Erythroblast (primary cell): ENCODE measurements at regions not wholly inside any gene's neighbourhood (a gene's known extent, or its start where the extent isn't known, plus 50 kb on each side); places are given as distances from the start of the nearest gene placed in this dataset.
"Not testable (repeated sequence)": the region's sequence is repeated elsewhere in the genome, so short reads cannot be mapped to it uniquely, and the experiment has no call there.

ENCODE experiments used
- DNase-seq, 2 experiments: peaks; one replicate each; lab custom pipeline; 2025; lab: John Stamatoyannopoulos, UW
- GATA1 ChIP-seq: IDR thresholded peaks from 2 replicates; pipeline ENCODE4 v1.6.1; 2011; ENCODE audit warnings: low read depth, mild to moderate bottlenecking, control low read depth, low read length, moderate library complexity
- POLR2A ChIP-seq: IDR thresholded peaks from 2 replicates; pipeline ENCODE4 v1.6.1; 2011; ENCODE audit warnings: mild to moderate bottlenecking, low read length

GRCh38 chr5:156219483-156220005 is 107.4 kb upstream of the SGCD start:
- DNase-seq: no peak
- TF ChIP-seq POLR2A (no peak), GATA1 (no peak)

- TF ChIP-seq POLR2A (no peak), GATA1 (no peak)
- no peak for DNase-seq
Observed at GRCh38 chr5:156221816-156222215, 105.1 kb upstream of the SGCD start.

- no peak for TF ChIP-seq POLR2A
- TF ChIP-seq GATA1: no peak
Observed at GRCh38 chr5:156223547-156223946, 103.4 kb upstream of the SGCD start.

GRCh38 chr5:156226485-156226884 is 100.5 kb upstream of the SGCD start:
- not testable (repeated sequence) for DNase-seq

More at GRCh38 chr5:156223547-156223946, 103.4 kb upstream of the SGCD start:
- DNase-seq: no peak

GRCh38 chr5:156230887-156231286 is 96.1 kb upstream of the SGCD start:
- no peak for DNase-seq
- no peak for TF ChIP-seq POLR2A
- no peak for TF ChIP-seq GATA1

- TF ChIP-seq GATA1: no peak
- TF ChIP-seq POLR2A: no peak
Observed at GRCh38 chr5:156232251-156232869, 94.6 kb upstream of the SGCD start.

GRCh38 chr5:156237361-156237760 is 89.6 kb upstream of the SGCD start:
- no peak for DNase-seq

More at GRCh38 chr5:156232251-156232869, 94.6 kb upstream of the SGCD start:
- DNase-seq: no peak

GRCh38 chr5:156239800-156240199 is 87.2 kb upstream of the SGCD start:
- no peak for DNase-seq
- TF ChIP-seq POLR2A (no peak), GATA1 (no peak)

More at GRCh38 chr5:156237361-156237760, 89.6 kb upstream of the SGCD start:
- no peak for TF ChIP-seq GATA1
- no peak for TF ChIP-seq POLR2A

- DNase-seq: no peak
- TF ChIP-seq POLR2A (no peak), GATA1 (no peak)
Observed at GRCh38 chr5:156240414-156240813, 86.5 kb upstream of the SGCD start.

GRCh38 chr5:156241266-156241665 is 85.7 kb upstream of the SGCD start:
- DNase-seq: no peak
- TF ChIP-seq GATA1 (no peak), POLR2A (no peak)

- no peak for TF ChIP-seq GATA1
- no peak for TF ChIP-seq POLR2A
Observed at GRCh38 chr5:156245895-156246294, 81.1 kb upstream of the SGCD start.

GRCh38 chr5:156251076-156251475 is 75.9 kb upstream of the SGCD start:
- TF ChIP-seq POLR2A: no peak
- no peak for TF ChIP-seq GATA1
- no peak for DNase-seq

More at GRCh38 chr5:156245895-156246294, 81.1 kb upstream of the SGCD start:
- no peak for DNase-seq

GRCh38 chr5:156253130-156253529 is 73.8 kb upstream of the SGCD start:
- no peak for DNase-seq
- TF ChIP-seq GATA1 (no peak), POLR2A (no peak)

- TF ChIP-seq GATA1 (no peak), POLR2A (no peak)
- no peak for DNase-seq
Observed at GRCh38 chr5:156254196-156254595, 72.8 kb upstream of the SGCD start.

GRCh38 chr5:156256642-156257041 is 70.3 kb upstream of the SGCD start:
- TF ChIP-seq POLR2A: no peak
- no peak for TF ChIP-seq GATA1
- DNase-seq: no peak
